Activated CD4-positive, alpha-beta memory T cell treated with anti-CD3 and anti-CD28 coated beads, Interleukin-2, amount 10 ng/mL, durations not matched to agents 7 days and 5 days (primary cell): ENCODE measurements at regions not wholly inside any gene's neighbourhood (a gene's known extent, or its start where the extent isn't known, plus 50 kb on each side); places are given as distances from the start of the nearest gene placed in this dataset.

Experiments used
- CTCF ChIA-PET: fragments of 350-600 bp; sonication (Branson Sonifier 250); formaldehyde crosslinking; loops from one replicate; lab custom pipeline; 2021; ENCODE audit warnings: antibody characterized with exemption, inconsistent platforms; lab: Charles Lee
- POLR2A ChIA-PET: fragments of 350-600 bp; sonication (Branson Sonifier 250); formaldehyde crosslinking; loops from one replicate; lab custom pipeline; 2021; ENCODE audit warnings: antibody characterized with exemption; lab: Charles Lee
- DNase-seq: peaks from one replicate; pipeline ENCODE4 v3.0.0-alpha.2; 2020
- H3K27ac Mint-ChIP-seq: one replicate; pipeline ENCODE4 v1.8.0; 2021; ENCODE audit warnings: mild to moderate bottlenecking, mixed read lengths
- H3K27me3 Mint-ChIP-seq: one replicate; pipeline ENCODE4 v1.8.0; 2021; ENCODE audit warnings: mixed read lengths
- H3K36me3 Mint-ChIP-seq: one replicate; pipeline ENCODE4 v1.8.0; 2021; ENCODE audit warnings: low read depth, mixed read lengths
- H3K4me1 Mint-ChIP-seq: one replicate; pipeline ENCODE4 v1.8.0; 2021; ENCODE audit warnings: mixed read lengths
- H3K4me3 Mint-ChIP-seq: one replicate; pipeline ENCODE4 v1.8.0; 2021; ENCODE audit warnings: mild to moderate bottlenecking, mixed read lengths
- H3K9me3 Mint-ChIP-seq: one replicate; pipeline ENCODE4 v1.8.0; 2021; ENCODE audit warnings: mixed read lengths

- CTCF ChIA-PET, result no interaction called here
- H3K4me3 Mint-ChIP-seq, result no peak overlapping the region
- no peaks in the 10 kb centered on the region for H3K9me3 Mint-ChIP-seq
- peaks cover 3% of the 10 kb centered on the region for H3K27me3 Mint-ChIP-seq
- POLR2A ChIA-PET, result no interaction called here
- no peak for DNase-seq
- H3K4me1 Mint-ChIP-seq, result no peaks in the 10 kb centered on the region
- H3K36me3 Mint-ChIP-seq, result no peaks in the 10 kb centered on the region
- no peak overlapping the region for H3K27ac Mint-ChIP-seq
Observed at GRCh38 chr18:41864216-41864615, 90.8 kb upstream of the PIK3C3 start.

- CTCF ChIA-PET, result no interaction called here
- POLR2A ChIA-PET, result no interaction called here
- Mint-ChIP-seq H3K9me3 (no peaks in the 10 kb centered on the region), H3K4me3 (no peak overlapping the region), H3K27me3 (peaks cover 3% of the 10 kb centered on the region), H3K36me3 (no peaks in the 10 kb centered on the region), H3K27ac (no peak overlapping the region), H3K4me1 (no peaks in the 10 kb centered on the region)
- DNase-seq, result no peak
Observed at GRCh38 chr18:41862921-41863320, 92.1 kb upstream of the PIK3C3 start.

- Mint-ChIP-seq H3K36me3 (no peaks in the 10 kb centered on the region), H3K4me3 (no peak overlapping the region), H3K27me3 (peaks cover 3% of the 10 kb centered on the region), H3K9me3 (no peaks in the 10 kb centered on the region), H3K4me1 (no peaks in the 10 kb centered on the region), H3K27ac (no peak overlapping the region)
- POLR2A ChIA-PET, result no interaction called here
- CTCF ChIA-PET, result no interaction called here
- DNase-seq, result no peak
Observed at GRCh38 chr18:41860987-41861386, 94.0 kb upstream of the PIK3C3 start.

GRCh38 chr18:41858761-41859555, 96.1 kb upstream of the PIK3C3 start:
- DNase-seq, result no peak
- H3K4me1 Mint-ChIP-seq, result no peaks in the 10 kb centered on the region
- H3K9me3 Mint-ChIP-seq, result no peaks in the 10 kb centered on the region
- ChIA-PET CTCF (no interaction called here), POLR2A (no interaction called here)
- H3K36me3 Mint-ChIP-seq, result no peaks in the 10 kb centered on the region
- H3K4me3 Mint-ChIP-seq, result no peak overlapping the region
- peaks cover 3% of the 10 kb centered on the region for H3K27me3 Mint-ChIP-seq
- H3K27ac Mint-ChIP-seq, result no peak overlapping the region

GRCh38 chr18:41853280-41853679, 101.8 kb upstream of the PIK3C3 start:
- POLR2A ChIA-PET, result no interaction called here
- Mint-ChIP-seq H3K36me3 (no peaks in the 10 kb centered on the region), H3K4me3 (no peak overlapping the region), H3K27ac (no peak overlapping the region), H3K27me3 (peaks cover 6% of the 10 kb centered on the region), H3K9me3 (no peaks in the 10 kb centered on the region), H3K4me1 (no peaks in the 10 kb centered on the region)
- no peak for DNase-seq
- CTCF ChIA-PET, result no interaction called here

- H3K36me3 Mint-ChIP-seq, result no peaks in the 10 kb centered on the region
- POLR2A ChIA-PET, result no interaction called here
Observed at GRCh38 chr18:41850781-41851180, 104.3 kb upstream of the PIK3C3 start.

GRCh38 chr18:41849632-41850031, 105.4 kb upstream of the PIK3C3 start:
- Mint-ChIP-seq H3K27me3 (peaks cover 10% of the 10 kb centered on the region), H3K4me3 (no peak overlapping the region), H3K4me1 (no peaks in the 10 kb centered on the region), H3K9me3 (no peaks in the 10 kb centered on the region), H3K27ac (no peak overlapping the region), H3K36me3 (no peaks in the 10 kb centered on the region)
- DNase-seq, result no peak
- ChIA-PET CTCF (no interaction called here), POLR2A (no interaction called here)

More at GRCh38 chr18:41850781-41851180, 104.3 kb upstream of the PIK3C3 start:
- CTCF ChIA-PET, result no interaction called here
- H3K4me3 Mint-ChIP-seq, result no peak overlapping the region
- peaks cover 10% of the 10 kb centered on the region for H3K27me3 Mint-ChIP-seq
- H3K9me3 Mint-ChIP-seq, result no peaks in the 10 kb centered on the region
- no peak for DNase-seq
- H3K27ac Mint-ChIP-seq, result no peak overlapping the region
- H3K4me1 Mint-ChIP-seq, result no peaks in the 10 kb centered on the region

- H3K9me3 Mint-ChIP-seq, result no peaks in the 10 kb centered on the region
Observed at GRCh38 chr18:41845563-41845962, 109.5 kb upstream of the PIK3C3 start.

GRCh38 chr18:41842886-41843285, 112.1 kb upstream of the PIK3C3 start:
- ChIA-PET POLR2A (no interaction called here), CTCF (no interaction called here)
- H3K9me3 Mint-ChIP-seq, result no peaks in the 10 kb centered on the region
- H3K36me3 Mint-ChIP-seq, result no peaks in the 10 kb centered on the region
- peaks cover 4% of the 10 kb centered on the region for H3K27me3 Mint-ChIP-seq
- no peak overlapping the region for H3K27ac Mint-ChIP-seq
- no peaks in the 10 kb centered on the region for H3K4me1 Mint-ChIP-seq
- DNase-seq, result no peak
- H3K4me3 Mint-ChIP-seq, result no peak overlapping the region

More at GRCh38 chr18:41845563-41845962, 109.5 kb upstream of the PIK3C3 start:
- Mint-ChIP-seq H3K36me3 (no peaks in the 10 kb centered on the region), H3K27me3 (peaks cover 7% of the 10 kb centered on the region), H3K27ac (no peak overlapping the region), H3K4me3 (no peak overlapping the region), H3K4me1 (no peaks in the 10 kb centered on the region)
- POLR2A ChIA-PET, result no interaction called here
- DNase-seq, result no peak
- CTCF ChIA-PET, result no interaction called here

- no peaks in the 10 kb centered on the region for H3K36me3 Mint-ChIP-seq
- POLR2A ChIA-PET, result no interaction called here
- CTCF ChIA-PET, result no interaction called here
- H3K27ac Mint-ChIP-seq, result no peak overlapping the region
- H3K4me1 Mint-ChIP-seq, result no peaks in the 10 kb centered on the region
- H3K9me3 Mint-ChIP-seq, result no peaks in the 10 kb centered on the region
- no peak overlapping the region for H3K4me3 Mint-ChIP-seq
- DNase-seq, result no peak
- H3K27me3 Mint-ChIP-seq, result no peaks in the 10 kb centered on the region
Observed at GRCh38 chr18:41829647-41830516, 125.2 kb upstream of the PIK3C3 start.

GRCh38 chr18:41828137-41828536, 126.9 kb upstream of the PIK3C3 start:
- ChIA-PET CTCF (no interaction called here), POLR2A (no interaction called here)
- H3K36me3 Mint-ChIP-seq, result no peaks in the 10 kb centered on the region
- no peaks in the 10 kb centered on the region for H3K27me3 Mint-ChIP-seq
- no peaks in the 10 kb centered on the region for H3K9me3 Mint-ChIP-seq
- no peak for DNase-seq
- H3K27ac Mint-ChIP-seq, result no peak overlapping the region
- no peak overlapping the region for H3K4me3 Mint-ChIP-seq
- H3K4me1 Mint-ChIP-seq, result no peaks in the 10 kb centered on the region

- ChIA-PET CTCF (no interaction called here), POLR2A (no interaction called here)
- Mint-ChIP-seq H3K36me3 (no peaks in the 10 kb centered on the region), H3K4me3 (no peak overlapping the region), H3K4me1 (no peaks in the 10 kb centered on the region), H3K27me3 (peaks cover 6% of the 10 kb centered on the region), H3K27ac (no peak overlapping the region), H3K9me3 (no peaks in the 10 kb centered on the region)
- DNase-seq, result no peak
Observed at GRCh38 chr18:41820784-41821183, 134.2 kb upstream of the PIK3C3 start.

- Mint-ChIP-seq H3K27ac (no peak overlapping the region), H3K9me3 (no peaks in the 10 kb centered on the region), H3K4me3 (no peak overlapping the region), H3K4me1 (no peaks in the 10 kb centered on the region), H3K27me3 (peaks cover 6% of the 10 kb centered on the region), H3K36me3 (no peaks in the 10 kb centered on the region)
- no peak for DNase-seq
- CTCF ChIA-PET, result no interaction called here
- POLR2A ChIA-PET, result no interaction called here
Observed at GRCh38 chr18:41818381-41819355, 136.4 kb upstream of the PIK3C3 start.
